Panc1 (cell line): ENCODE measurements at regions not wholly inside any gene's neighbourhood (a gene's known extent, or its start where the extent isn't known, plus 50 kb on each side); places are given as distances from the start of the nearest gene placed in this dataset.

Source experiments
- POLR2AphosphoS5 ChIP-seq: IDR thresholded peaks from 2 replicates; pipeline ENCODE4 v1.6.1; 2012; ENCODE audit warnings: mild to moderate bottlenecking, low read depth, low read length, moderate library complexity
- TF ChIP-seq, protein P1 (sequence below): fragments of 450-650 bp; IDR thresholded peaks from 2 replicates; pipeline ENCODE4 v1.5.1; 2017; ENCODE audit warnings: mild to moderate bottlenecking

DNA sequence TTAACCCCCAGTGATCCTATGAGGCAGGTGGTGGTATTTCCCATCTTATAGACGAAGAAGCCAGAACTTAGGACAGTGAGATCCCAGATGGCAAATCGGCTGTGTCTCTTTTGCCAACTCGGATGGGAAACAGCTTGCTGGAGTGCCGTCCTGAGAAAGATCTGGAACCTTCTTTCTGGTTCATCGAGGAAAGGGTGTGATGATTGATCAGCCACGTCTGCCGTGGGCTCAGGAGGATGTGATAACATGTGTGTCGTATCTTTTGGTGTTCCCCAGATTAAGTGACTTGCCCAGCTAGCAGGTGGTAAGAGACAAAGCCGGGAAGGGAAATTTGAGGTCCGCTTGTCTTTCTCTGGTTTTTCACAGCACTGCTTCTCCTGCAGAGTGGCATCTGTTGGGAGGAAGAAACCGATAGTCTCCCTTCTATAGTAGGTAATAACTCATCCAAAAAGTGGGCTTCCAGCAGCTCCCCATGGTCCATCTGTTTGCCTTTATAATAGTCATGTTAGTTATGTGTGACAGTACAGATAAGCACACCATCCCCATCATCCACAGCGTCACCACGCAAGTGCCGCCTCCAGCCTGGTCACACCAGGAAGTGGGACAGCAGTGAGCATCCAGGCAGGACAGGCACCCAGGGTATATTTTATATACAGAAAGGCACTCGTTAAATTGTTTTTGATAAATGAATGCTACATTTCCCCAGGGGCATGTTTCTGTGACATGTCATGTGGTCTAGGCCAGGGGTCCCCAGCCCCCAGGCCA is 175.5 kb downstream of the KATNIP start:
- TF ChIP-seq, protein P1, sequence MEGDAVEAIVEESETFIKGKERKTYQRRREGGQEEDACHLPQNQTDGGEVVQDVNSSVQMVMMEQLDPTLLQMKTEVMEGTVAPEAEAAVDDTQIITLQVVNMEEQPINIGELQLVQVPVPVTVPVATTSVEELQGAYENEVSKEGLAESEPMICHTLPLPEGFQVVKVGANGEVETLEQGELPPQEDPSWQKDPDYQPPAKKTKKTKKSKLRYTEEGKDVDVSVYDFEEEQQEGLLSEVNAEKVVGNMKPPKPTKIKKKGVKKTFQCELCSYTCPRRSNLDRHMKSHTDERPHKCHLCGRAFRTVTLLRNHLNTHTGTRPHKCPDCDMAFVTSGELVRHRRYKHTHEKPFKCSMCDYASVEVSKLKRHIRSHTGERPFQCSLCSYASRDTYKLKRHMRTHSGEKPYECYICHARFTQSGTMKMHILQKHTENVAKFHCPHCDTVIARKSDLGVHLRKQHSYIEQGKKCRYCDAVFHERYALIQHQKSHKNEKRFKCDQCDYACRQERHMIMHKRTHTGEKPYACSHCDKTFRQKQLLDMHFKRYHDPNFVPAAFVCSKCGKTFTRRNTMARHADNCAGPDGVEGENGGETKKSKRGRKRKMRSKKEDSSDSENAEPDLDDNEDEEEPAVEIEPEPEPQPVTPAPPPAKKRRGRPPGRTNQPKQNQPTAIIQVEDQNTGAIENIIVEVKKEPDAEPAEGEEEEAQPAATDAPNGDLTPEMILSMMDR = no peak
- no peak for TF ChIP-seq POLR2AphosphoS5
